Stimulated activated CD8-positive, alpha-beta memory T cell treated with anti-CD3 and anti-CD28 coated beads, Interleukin-15, amount 100 ng/mL, for 24 hours (primary cell): ENCODE measurements at regions not wholly inside any gene's neighbourhood (a gene's known extent, or its start where the extent isn't known, plus 50 kb on each side); places are given as distances from the start of the nearest gene placed in this dataset.
"Not testable (repeated sequence)": the region's sequence is repeated elsewhere in the genome, so short reads cannot be mapped to it uniquely, and the experiment has no call there.

Experiments
- DNase-seq: peaks from one replicate; pipeline ENCODE4 v3.0.0-alpha.2; 2020; ENCODE audit warnings: low read depth

- DNase-seq: no peak
These were observed 1984.1 kb upstream of the RAG2 start for GRCh38 chr11:38582151-38582550.

- DNase-seq: no peak
These were observed 1979.7 kb upstream of the RAG2 start for GRCh38 chr11:38577769-38578168.

- no peak for DNase-seq
These were observed 1964.5 kb upstream of the RAG2 start for GRCh38 chr11:38562562-38562961.

GRCh38 chr11:38553148-38553547 lies 1955.1 kb upstream of the RAG2 start:
- no peak for DNase-seq

- DNase-seq: no peak
These were observed 1949.4 kb upstream of the RAG2 start for GRCh38 chr11:38547462-38547861.

- no peak for DNase-seq
These were observed 1946.0 kb upstream of the RAG2 start for GRCh38 chr11:38543986-38544385.

- no peak for DNase-seq
These were observed 1945.3 kb upstream of the RAG2 start for GRCh38 chr11:38543311-38543710.

GRCh38 chr11:38538866-38539680 lies 1941.0 kb upstream of the RAG2 start:
- no peak for DNase-seq

- no peak for DNase-seq
These were observed 1932.2 kb upstream of the RAG2 start for GRCh38 chr11:38530226-38530625.

- no peak for DNase-seq
These were observed 1926.9 kb upstream of the RAG2 start for GRCh38 chr11:38524945-38525344.

GRCh38 chr11:38517991-38518390 lies 1920.0 kb upstream of the RAG2 start:
- DNase-seq: no peak

GRCh38 chr11:38512830-38513229 lies 1914.8 kb upstream of the RAG2 start:
- not testable (repeated sequence) for DNase-seq

GRCh38 chr11:38510041-38510440 lies 1912.0 kb upstream of the RAG2 start:
- DNase-seq: no peak

- no peak for DNase-seq
These were observed 1905.8 kb upstream of the RAG2 start for GRCh38 chr11:38503876-38504275.

GRCh38 chr11:38498721-38499120 lies 1900.7 kb upstream of the RAG2 start:
- no peak for DNase-seq

- DNase-seq: no peak
These were observed 1894.0 kb upstream of the RAG2 start for GRCh38 chr11:38491986-38492385.

GRCh38 chr11:38481391-38481790 lies 1883.4 kb upstream of the RAG2 start:
- no peak for DNase-seq

- DNase-seq: no peak
These were observed 1879.0 kb upstream of the RAG2 start for GRCh38 chr11:38476808-38477575.

- DNase-seq: no peak
These were observed 1863.7 kb upstream of the RAG2 start for GRCh38 chr11:38461751-38462150.

GRCh38 chr11:38460896-38461295 lies 1862.9 kb upstream of the RAG2 start:
- DNase-seq: no peak

- DNase-seq: no peak
These were observed 1862.4 kb upstream of the RAG2 start for GRCh38 chr11:38460429-38460828.

- DNase-seq: no peak
These were observed 1858.3 kb upstream of the RAG2 start for GRCh38 chr11:38456371-38456770.

GRCh38 chr11:38448284-38448683 lies 1850.2 kb upstream of the RAG2 start:
- no peak for DNase-seq
